Effector memory CD4-positive, alpha-beta T cell (primary cell): ENCODE measurements at regions not wholly inside any gene's neighbourhood (a gene's known extent, or its start where the extent isn't known, plus 50 kb on each side); places are given as distances from the start of the nearest gene placed in this dataset.

ENCODE experiments used
- DNase-seq, 3 donors: peaks; one replicate each; pipeline ENCODE4 v3.0.0-alpha.2; 2020
- H3K27ac ChIP-seq: 2 replicates; pipeline ENCODE4 v1.7.0; 2013; ENCODE audit warnings: mild to moderate bottlenecking, low read length, moderate library complexity; ENCODE audit not compliant: insufficient read depth, poor library complexity, severe bottlenecking
- H3K27me3 ChIP-seq: replicated peaks from 2 replicates; pipeline ENCODE4 v1.7.0; 2013; ENCODE audit warnings: mild to moderate bottlenecking, low read length; ENCODE audit not compliant: insufficient read depth, control insufficient read depth, poor library complexity, severe bottlenecking
- H3K36me3 ChIP-seq: 2 replicates; pipeline ENCODE4 v1.7.0; 2013; ENCODE audit warnings: mild to moderate bottlenecking, low read length, moderate library complexity; ENCODE audit not compliant: control insufficient read depth, insufficient read depth
- H3K4me1 ChIP-seq: 2 replicates; pipeline ENCODE4 v1.7.0; 2013; ENCODE audit warnings: low read length, mild to moderate bottlenecking; ENCODE audit not compliant: control insufficient read depth, insufficient read depth, poor library complexity, severe bottlenecking
- H3K4me3 ChIP-seq: 2 replicates; pipeline ENCODE4 v1.7.0; 2013; ENCODE audit warnings: low read length, low read depth, mild to moderate bottlenecking; ENCODE audit not compliant: insufficient read depth, poor library complexity, severe bottlenecking
- H3K9me3 ChIP-seq: 2 replicates; pipeline ENCODE4 v1.7.0; 2013; ENCODE audit warnings: mild to moderate bottlenecking, low read length, moderate library complexity; ENCODE audit not compliant: control insufficient read depth

DNA sequence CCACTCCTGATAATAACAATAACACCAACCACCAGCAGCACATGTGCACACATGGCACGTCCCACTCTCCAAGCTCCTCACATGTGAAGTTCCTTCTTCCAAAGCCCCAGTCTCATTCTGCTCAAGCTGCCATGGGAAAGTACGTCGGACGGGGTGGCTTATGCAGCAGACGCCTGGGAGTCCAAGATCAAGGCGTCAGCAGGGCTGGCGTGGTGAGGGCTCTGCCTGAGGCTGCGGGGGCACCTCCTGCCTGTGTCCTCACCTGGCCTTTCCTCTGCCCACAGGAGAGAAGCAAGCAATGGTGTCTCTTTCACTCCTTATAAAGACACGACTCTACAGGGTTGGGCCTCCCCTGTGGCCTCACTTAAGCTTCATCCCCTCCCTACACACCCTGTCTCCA is 68.8 kb upstream of the INSIG1 start:
- H3K4me3 ChIP-seq = no peak overlapping the region
- H3K27me3 ChIP-seq = no peaks in the 10 kb centered on the region
- no peaks in the 10 kb centered on the region for H3K4me1 ChIP-seq
- no peaks in the 10 kb centered on the region for H3K36me3 ChIP-seq
- no peak overlapping the region for H3K27ac ChIP-seq
- DNase-seq = no peak
- H3K9me3 ChIP-seq = no peaks in the 10 kb centered on the region

DNA sequence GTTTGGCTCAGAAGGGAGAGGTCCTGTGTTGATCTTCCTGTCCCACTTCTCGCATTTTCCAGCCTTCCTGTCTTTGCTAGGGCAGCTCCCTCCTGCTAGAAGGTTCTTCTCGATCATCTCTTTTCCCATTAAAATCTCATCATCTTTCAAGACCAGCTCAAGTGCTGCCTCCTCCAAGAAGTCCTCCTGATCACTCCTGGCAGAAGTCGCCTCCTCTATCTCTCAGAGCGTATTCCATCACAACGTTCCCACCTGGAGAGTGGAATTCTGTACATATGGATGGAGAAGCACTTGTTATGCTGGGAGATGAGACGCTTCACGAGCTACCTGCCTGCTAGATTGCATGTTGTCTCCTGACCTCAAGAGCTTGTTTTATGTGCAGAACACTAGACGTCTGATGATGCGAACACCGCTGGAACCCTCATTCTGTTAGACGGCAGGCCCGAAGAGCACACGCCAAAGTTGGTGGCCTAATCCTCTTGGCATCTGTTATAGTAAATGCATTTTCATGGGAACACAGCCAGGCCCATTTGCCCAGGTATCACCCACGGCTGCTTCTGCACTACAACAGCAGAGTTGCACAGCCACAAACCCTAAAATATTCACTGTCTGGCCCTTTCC is 68.0 kb upstream of the INSIG1 start:
- no peaks in the 10 kb centered on the region for H3K4me1 ChIP-seq
- no peaks in the 10 kb centered on the region for H3K36me3 ChIP-seq
- no peaks in the 10 kb centered on the region for H3K9me3 ChIP-seq
- H3K27me3 ChIP-seq = no peaks in the 10 kb centered on the region
- H3K27ac ChIP-seq = no peak overlapping the region
- no peak overlapping the region for H3K4me3 ChIP-seq
- no peak for DNase-seq

- Histone ChIP-seq H3K4me1 (no peaks in the 10 kb centered on the region), H3K4me3 (no peak overlapping the region), H3K27ac (no peak overlapping the region)
Observed at GRCh38 chr7:155230169-155230593, 67.5 kb upstream of the INSIG1 start.

GRCh38 chr7:155231241-155231800 is 66.4 kb upstream of the INSIG1 start:
- DNase-seq = no peak
- Histone ChIP-seq H3K27ac (no peak overlapping the region), H3K27me3 (no peaks in the 10 kb centered on the region), H3K9me3 (no peaks in the 10 kb centered on the region), H3K4me3 (no peak overlapping the region), H3K36me3 (no peaks in the 10 kb centered on the region), H3K4me1 (no peaks in the 10 kb centered on the region)

More at GRCh38 chr7:155230169-155230593, 67.5 kb upstream of the INSIG1 start:
- H3K36me3 ChIP-seq = no peaks in the 10 kb centered on the region
- H3K9me3 ChIP-seq = no peaks in the 10 kb centered on the region
- DNase-seq = no peak
- H3K27me3 ChIP-seq = no peaks in the 10 kb centered on the region

DNA sequence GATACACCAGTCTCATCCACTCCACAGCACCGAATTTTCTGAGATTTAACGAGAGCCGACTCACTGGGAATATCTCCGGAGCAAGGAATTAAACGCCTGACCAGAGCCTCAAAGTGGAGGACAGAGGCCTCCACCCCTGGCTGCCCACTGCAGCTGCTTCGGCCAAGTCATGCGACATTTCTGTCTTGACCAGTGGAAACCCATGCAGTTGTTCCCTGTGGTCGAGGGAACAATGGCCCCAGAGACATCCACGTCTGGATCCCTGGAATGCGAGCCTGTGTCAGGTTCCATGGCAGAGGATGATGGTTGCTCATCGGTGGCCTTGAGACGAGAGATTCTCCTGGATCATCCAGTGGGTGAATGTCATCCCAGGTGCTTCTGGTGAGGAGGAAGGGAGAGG is 65.7 kb upstream of the INSIG1 start:
- Histone ChIP-seq H3K36me3 (no peaks in the 10 kb centered on the region), H3K4me1 (no peaks in the 10 kb centered on the region), H3K9me3 (no peaks in the 10 kb centered on the region), H3K27ac (no peak overlapping the region), H3K4me3 (no peak overlapping the region), H3K27me3 (no peaks in the 10 kb centered on the region)
- no peak for DNase-seq

DNA sequence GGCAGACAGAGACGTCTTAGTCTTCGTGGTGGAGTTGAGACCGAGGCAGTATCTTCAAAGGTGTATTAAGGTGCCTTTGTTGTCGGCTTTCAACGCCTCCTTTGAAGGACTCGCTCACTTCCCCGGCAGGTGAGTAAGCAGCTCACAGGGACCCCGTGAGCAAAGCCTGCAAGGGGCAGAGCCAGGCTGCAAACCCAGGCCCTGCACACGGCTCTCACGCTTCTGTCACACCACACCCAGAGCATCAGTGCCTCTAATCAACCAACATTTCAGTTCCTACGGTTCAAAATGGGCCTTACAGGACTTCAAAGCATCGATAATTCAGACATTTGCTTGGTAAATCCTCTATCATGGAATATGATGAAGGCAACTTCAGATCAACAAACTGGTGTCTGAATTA is 64.8 kb upstream of the INSIG1 start:
- no peak for DNase-seq
- Histone ChIP-seq H3K4me3 (no peak overlapping the region), H3K36me3 (no peaks in the 10 kb centered on the region), H3K9me3 (no peaks in the 10 kb centered on the region), H3K4me1 (no peaks in the 10 kb centered on the region), H3K27me3 (no peaks in the 10 kb centered on the region), H3K27ac (no peak overlapping the region)

- no peak for DNase-seq
- Histone ChIP-seq H3K36me3 (no peaks in the 10 kb centered on the region), H3K9me3 (no peaks in the 10 kb centered on the region), H3K27ac (no peak overlapping the region), H3K27me3 (no peaks in the 10 kb centered on the region), H3K4me1 (no peaks in the 10 kb centered on the region), H3K4me3 (no peak overlapping the region)
Observed at GRCh38 chr7:155233311-155234157, 64.1 kb upstream of the INSIG1 start.

GRCh38 chr7:155234158-155234492 is 63.6 kb upstream of the INSIG1 start:
- DNase-seq = no peak
- no peak overlapping the region for H3K27ac ChIP-seq
- H3K36me3 ChIP-seq = no peaks in the 10 kb centered on the region

DNA sequence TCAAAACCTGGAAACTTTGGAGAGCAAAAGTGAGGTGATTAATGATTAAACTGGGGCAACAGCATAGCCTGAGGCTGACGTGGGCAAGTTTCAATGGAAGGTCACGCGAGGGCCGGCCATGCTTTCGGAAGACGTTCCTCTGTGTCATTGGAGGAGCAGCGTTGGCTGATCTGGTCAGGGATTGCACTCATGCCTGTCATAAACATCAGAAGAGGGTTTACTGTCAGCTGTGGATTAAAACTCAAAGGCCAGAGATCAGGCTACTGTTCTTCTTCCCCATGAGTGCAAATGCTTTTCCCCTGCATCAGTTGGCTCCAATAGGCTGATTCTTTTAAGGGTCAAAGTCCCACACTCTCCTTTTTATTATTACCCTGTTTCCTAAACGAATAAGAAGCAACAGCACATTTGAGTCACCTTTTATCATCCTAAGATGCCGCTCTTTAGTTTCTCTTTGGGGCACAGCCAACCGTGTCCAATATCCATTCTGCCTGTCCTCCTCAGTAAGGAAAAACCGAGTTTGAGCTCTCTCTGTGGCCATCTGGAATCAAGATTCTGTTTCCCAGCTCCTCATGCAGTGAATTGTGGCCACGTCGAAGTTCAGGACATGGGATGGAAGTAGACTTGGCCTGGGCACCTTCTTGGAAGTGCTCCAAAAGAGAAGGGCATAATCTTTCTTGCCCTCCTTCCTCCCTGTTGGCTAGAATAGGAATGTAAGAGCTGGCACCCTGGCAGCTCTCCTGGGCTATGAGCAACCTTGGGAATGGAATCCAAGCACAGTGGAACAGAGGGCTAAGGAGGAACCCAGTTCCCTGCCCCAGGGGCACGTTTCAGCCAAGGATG is 62.5 kb upstream of the INSIG1 start:
- no peak overlapping the region for H3K27ac ChIP-seq
- no peak for DNase-seq
- H3K27me3 ChIP-seq = no peaks in the 10 kb centered on the region
- no peaks in the 10 kb centered on the region for H3K36me3 ChIP-seq
- no peaks in the 10 kb centered on the region for H3K9me3 ChIP-seq
- no peaks in the 10 kb centered on the region for H3K4me1 ChIP-seq
- H3K4me3 ChIP-seq = no peak overlapping the region

More at GRCh38 chr7:155234158-155234492, 63.6 kb upstream of the INSIG1 start:
- Histone ChIP-seq H3K9me3 (no peaks in the 10 kb centered on the region), H3K4me3 (no peak overlapping the region), H3K4me1 (no peaks in the 10 kb centered on the region), H3K27me3 (no peaks in the 10 kb centered on the region)
